SU-DHL-6 (cell line): ENCODE measurements at regions not wholly inside any gene's neighbourhood (a gene's known extent, or its start where the extent isn't known, plus 50 kb on each side); places are given as distances from the start of the nearest gene placed in this dataset.

Source experiments
- CTCF ChIP-seq: fragments of 200-600 bp; sonication (generic); IDR thresholded peaks from one replicate; pipeline ENCODE4 v1.5.1; 2017; ENCODE audit warnings: antibody characterized with exemption, mild to moderate bottlenecking, low read length, moderate library complexity; ENCODE audit not compliant: insufficient read depth, poor library complexity, severe bottlenecking
- EZH2phosphoT487 ChIP-seq: fragments of 200-600 bp; sonication (generic), shearing (Covaris generic); conservative IDR thresholded peaks from 2 replicates; pipeline ENCODE4 v1.6.1; 2018; ENCODE audit warnings: mild to moderate bottlenecking, antibody characterized with exemption, low read length, moderate library complexity, mixed read lengths

GRCh38 chr6:156167625-156168071, 609.5 kb upstream of the ARID1B start:
- TF ChIP-seq CTCF (no peak), EZH2phosphoT487 (no peak)
